T-helper 2 cell treated with Interferon-gamma antibody and Interleukin-4, amounts not matched to agents 100 ng/mL and 5 ng/mL, for 36 hours (primary cell): ENCODE measurements at regions not wholly inside any gene's neighbourhood (a gene's known extent, or its start where the extent isn't known, plus 50 kb on each side); places are given as distances from the start of the nearest gene placed in this dataset.
"Not testable (repeated sequence)": the region's sequence is repeated elsewhere in the genome, so short reads cannot be mapped to it uniquely, and the experiment has no call there.

Source experiments
- intact Hi-C: fragments of 100-400 bp; cut with micrococcal nuclease; formaldehyde crosslinking; loops from one replicate; pipeline ENCODE4 v1.15.1; 2023

GRCh38 chr3:107909583-107909982 is 181.2 kb downstream of the CD47 start:
- intact Hi-C loops: not testable (repeated sequence)

- intact Hi-C loops: no loop called here
These were observed 182.8 kb downstream of the CD47 start for GRCh38 chr3:107907996-107908395.

GRCh38 chr3:107904536-107905066 is 186.2 kb downstream of the CD47 start:
- intact Hi-C loops: no loop called here

DNA sequence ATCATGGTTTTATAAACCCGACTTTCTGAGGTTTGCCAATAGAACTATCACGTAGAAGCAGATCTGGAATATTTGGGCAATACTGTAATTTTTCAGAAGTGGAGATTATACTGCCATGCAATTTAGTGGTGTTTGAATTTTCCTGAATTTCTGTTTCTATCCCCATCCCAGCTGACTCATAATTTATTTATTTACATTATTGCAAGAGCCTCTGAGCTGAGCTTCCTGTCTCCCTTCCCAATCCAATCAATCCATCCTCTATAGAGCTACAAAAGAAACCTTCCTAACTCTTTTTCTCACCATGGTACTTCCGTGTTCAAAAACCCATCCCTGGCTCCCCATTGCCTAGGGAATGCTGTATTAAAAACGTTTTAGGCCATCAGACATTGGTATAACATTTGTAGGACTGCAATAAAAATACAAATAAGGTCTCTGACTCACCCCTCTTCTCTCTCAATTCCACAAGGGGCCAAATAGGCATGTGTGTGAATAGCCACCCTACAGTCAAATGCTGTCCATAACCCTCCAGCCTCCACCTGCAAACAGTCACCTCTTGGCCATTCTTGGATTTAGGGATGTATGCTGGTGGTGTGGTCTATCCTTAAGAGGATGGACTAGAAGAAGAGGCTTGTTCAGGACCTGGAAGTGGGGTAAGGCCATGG is 190.7 kb downstream of the CD47 start:
- intact Hi-C loops: no loop called here

GRCh38 chr3:107897471-107898061 is 193.3 kb downstream of the CD47 start:
- intact Hi-C loops: no loop called here

GRCh38 chr3:107894998-107895397 is 195.8 kb downstream of the CD47 start:
- intact Hi-C loops: no loop called here

DNA sequence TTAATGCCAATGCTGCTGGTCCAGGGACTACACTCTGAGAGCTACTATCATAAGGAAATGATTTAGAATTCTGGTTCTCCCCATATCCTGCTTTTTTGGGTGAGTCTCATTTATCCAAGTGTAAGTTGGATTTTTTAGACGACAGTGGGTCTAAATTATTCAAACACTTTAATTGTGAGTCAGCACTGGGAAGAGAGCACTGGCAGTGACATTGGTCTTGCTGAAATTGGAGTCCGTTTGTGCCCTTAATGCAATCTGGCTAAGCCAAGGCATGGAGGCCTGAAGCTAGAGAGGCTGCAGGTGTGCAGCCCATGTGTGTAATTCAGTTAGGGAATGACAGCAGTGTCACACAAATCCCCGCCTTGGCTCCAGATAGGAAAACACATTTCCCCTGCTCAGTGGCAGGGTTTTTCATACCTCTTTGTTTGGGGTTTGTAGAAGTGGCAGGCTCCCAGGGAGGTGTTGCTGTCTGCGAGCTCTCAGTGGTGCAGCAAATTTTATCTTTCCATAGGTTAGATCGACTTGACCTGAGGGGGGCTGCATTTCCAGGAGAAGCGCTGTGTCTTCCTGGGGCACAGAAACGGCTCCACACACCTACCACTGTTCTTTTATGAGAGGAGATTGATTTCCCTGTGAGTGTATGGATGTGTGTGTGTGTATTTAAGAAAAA is 197.7 kb downstream of the CD47 start:
- intact Hi-C loops: no loop called here

DNA sequence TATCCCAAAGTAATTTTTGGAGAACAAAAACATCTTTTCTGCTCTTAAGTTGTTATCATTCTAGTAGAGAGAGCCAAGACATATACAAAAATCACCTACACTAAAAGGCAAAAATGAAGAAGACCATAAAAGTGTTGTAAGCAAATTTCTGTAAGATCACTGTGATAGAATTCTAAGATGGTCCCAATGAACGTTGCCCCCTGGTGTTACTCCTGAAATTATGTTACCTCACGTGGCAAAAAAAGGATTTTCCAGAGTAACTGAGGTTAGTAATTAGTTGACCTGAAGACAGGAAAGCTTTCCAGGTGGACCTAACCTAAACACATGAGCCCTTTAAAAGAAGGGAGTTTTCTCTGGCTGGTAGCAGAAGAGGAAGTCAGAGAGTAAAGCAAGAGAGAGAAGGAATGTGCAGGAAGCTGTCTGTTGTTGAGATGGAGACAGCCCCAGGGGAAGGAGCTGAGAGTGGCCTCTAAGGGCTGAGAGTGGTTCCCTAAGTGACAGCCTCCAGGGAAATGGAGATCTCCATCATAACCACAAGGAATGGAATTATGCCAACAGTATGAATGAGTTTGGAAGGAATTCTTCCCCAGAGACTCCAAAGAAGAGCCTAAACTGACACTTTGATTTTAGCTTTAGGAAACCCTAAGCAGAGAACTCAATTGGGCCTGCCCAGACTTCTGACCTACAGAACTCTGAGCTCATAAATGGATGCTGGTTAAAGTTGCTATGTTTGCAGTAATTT is 205.9 kb downstream of the CD47 start:
- intact Hi-C loops: no loop called here

DNA sequence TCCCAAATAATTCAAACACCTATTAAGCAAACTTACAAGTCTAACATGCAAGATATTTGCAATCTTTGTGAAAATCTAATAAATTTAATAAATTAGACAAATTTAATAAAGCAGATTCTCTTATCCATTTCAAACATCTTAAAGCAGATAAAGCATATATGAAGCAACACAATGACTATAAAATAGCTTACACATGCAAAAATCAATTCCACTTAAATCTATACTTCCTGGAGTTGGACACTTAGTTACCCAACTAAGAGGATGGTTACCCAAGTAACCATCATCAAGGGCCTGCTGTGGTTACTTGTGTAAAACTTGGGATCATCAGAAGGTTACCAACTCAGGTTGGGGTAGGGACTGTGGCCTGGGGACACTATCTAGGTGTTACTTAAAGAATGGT is 206.8 kb downstream of the CD47 start:
- intact Hi-C loops: no loop called here

- intact Hi-C loops: no loop called here
These were observed 207.9 kb downstream of the CD47 start for GRCh38 chr3:107882881-107883280.

DNA sequence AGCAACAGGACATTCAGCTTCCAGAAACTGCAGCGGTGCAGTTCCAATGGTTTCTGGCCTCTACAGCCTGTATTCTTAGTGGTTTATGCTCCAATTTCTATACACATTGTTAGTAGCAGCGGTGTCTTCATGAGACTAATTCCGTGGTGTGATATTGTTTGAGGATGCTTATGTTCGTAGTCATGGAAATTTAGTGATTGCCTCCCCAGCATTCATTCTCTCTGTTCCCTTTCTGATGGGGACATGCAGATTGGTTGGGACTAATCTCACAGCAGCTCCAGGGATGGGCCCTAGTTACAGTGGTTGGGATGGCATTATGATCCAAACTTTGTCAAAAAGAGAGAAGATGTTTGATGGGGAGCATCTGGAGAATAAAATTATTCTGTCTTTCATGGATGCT is 208.6 kb downstream of the CD47 start:
- intact Hi-C loops: no loop called here

GRCh38 chr3:107881509-107881908 is 209.3 kb downstream of the CD47 start:
- intact Hi-C loops: no loop called here

GRCh38 chr3:107880702-107881101 is 210.1 kb downstream of the CD47 start:
- intact Hi-C loops: no loop called here

- intact Hi-C loops: no loop called here
These were observed 212.9 kb downstream of the CD47 start for GRCh38 chr3:107877936-107878335.

DNA sequence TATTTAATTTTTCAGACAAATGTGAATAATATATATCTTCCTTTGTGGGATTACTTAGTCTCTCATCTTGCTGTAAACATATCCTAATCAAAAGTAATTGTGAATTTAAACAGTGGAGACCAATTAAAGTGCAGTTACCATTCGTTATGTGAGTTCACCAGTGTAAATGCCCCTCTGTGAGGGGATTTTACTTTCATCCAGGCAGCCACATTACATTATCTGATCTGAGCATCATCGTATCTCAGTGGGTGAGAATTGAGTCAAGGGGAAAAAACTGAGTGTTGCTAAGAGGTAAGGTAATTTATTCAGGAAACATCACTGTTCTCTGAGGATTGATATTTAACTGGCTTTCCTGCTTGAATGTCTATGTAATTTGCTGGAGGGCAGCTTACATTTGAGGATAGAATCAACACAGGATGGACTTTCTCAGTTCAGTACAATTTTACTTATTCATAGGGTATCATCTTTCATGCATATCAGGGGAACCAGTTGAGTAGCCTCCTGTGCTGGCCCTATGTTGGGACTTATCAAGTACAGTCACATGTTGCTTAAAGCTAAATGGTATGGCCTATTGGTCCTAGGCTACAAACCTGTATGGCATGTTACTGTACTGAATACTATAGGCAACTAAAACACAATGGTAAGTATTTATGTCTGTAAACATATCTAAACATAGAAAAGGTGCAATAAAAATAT is 219.7 kb downstream of the CD47 start:
- intact Hi-C loops: no loop called here

GRCh38 chr3:107870096-107870495 is 220.7 kb downstream of the CD47 start:
- intact Hi-C loops: no loop called here

GRCh38 chr3:107868449-107868848 is 222.4 kb downstream of the CD47 start:
- intact Hi-C loops: no loop called here

- intact Hi-C loops: no loop called here
These were observed 228.9 kb downstream of the CD47 start for GRCh38 chr3:107861904-107862303.

DNA sequence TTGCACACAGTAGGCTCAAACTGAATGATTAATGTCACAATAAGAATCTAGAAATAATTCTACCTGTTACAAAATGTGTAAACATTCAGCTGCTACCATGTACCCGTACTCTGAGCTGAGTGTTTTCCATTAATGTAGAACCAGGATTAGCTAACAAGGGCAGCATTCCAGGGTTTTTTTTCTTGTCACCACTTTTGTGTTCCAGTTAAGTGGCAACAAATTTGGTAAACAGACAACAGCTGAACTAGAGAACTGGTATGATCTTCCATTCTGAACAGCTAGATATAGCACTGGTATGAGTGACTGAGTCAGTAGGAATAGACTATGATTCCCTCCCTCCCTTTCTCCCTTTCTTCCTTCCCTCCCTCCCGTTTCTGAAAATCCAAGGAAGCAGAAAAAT is 229.4 kb downstream of the CD47 start:
- intact Hi-C loops: no loop called here
